ENCODE measurements at regions not wholly inside any gene's neighbourhood (a gene's known extent, or its start where the extent isn't known, plus 50 kb on each side); places are given as distances from the start of the nearest gene placed in this dataset.

- no peak for DNase-seq (ENCODE audit: low spot score)
Observed at GRCh38 chr21:26653430-26653829, 80.3 kb upstream of the CYYR1 start.

GRCh38 chr21:26652854-26653253 is 79.8 kb upstream of the CYYR1 start:
- no peak for DNase-seq (ENCODE audit: low spot score)

GRCh38 chr21:26641062-26641461 is 68.0 kb upstream of the CYYR1 start:
- no peak for DNase-seq (ENCODE audit: low spot score)

- no peak for DNase-seq (ENCODE audit: low spot score)
Observed at GRCh38 chr21:26637201-26637745, 64.2 kb upstream of the CYYR1 start.

GRCh38 chr21:26635681-26636080 is 62.6 kb upstream of the CYYR1 start:
- DNase-seq (ENCODE audit: low spot score) = no peak

GRCh38 chr21:26632691-26633090 is 59.6 kb upstream of the CYYR1 start:
- no peak for DNase-seq (ENCODE audit: low spot score)

GRCh38 chr21:26626187-26626586 is 53.1 kb upstream of the CYYR1 start:
- DNase-seq (ENCODE audit: low spot score) = no peak

- no peak for DNase-seq (ENCODE audit: low spot score)
Observed at GRCh38 chr21:26624983-26625519, 52.0 kb upstream of the CYYR1 start.

Data from AG20443 (cell line).